H9 (cell line): ENCODE measurements at regions not wholly inside any gene's neighbourhood (a gene's known extent, or its start where the extent isn't known, plus 50 kb on each side); places are given as distances from the start of the nearest gene placed in this dataset.

Experiments
- DNase-seq: peaks from one replicate; pipeline ENCODE4 v3.0.0-alpha.2; 2017
- H2AFZ ChIP-seq: one replicate; pipeline ENCODE4 v1.6.1; 2013; ENCODE audit warnings: mild to moderate bottlenecking, low read length, control low read depth, moderate library complexity
- H2AK5ac ChIP-seq: 2 replicates; pipeline ENCODE4 v1.6.1; 2013; ENCODE audit warnings: low read length, control low read depth, mixed read lengths; ENCODE audit not compliant: insufficient read length
- H2BK120ac ChIP-seq: one replicate; pipeline ENCODE4 v1.6.1; 2013; ENCODE audit warnings: low read depth, mild to moderate bottlenecking, low read length, control low read depth, inconsistent platforms; ENCODE audit not compliant: poor library complexity, severe bottlenecking
- H2BK12ac ChIP-seq: 2 replicates; pipeline ENCODE4 v1.6.1; 2013; ENCODE audit warnings: low read length, control low read depth, mixed read lengths, low read depth; ENCODE audit not compliant: insufficient read length
- H2BK15ac ChIP-seq: 2 replicates; pipeline ENCODE4 v1.6.1; 2013; ENCODE audit warnings: low read depth, low read length, control low read depth
- H2BK20ac ChIP-seq: one replicate; pipeline ENCODE4 v1.6.1; 2013; ENCODE audit warnings: low read depth, mild to moderate bottlenecking, low read length, control low read depth, inconsistent platforms; ENCODE audit not compliant: poor library complexity, severe bottlenecking
- H2BK5ac ChIP-seq: 2 replicates; pipeline ENCODE4 v1.6.1; 2013; ENCODE audit warnings: low read length, control low read depth, mixed read lengths; ENCODE audit not compliant: insufficient read length
- H3K14ac ChIP-seq: 2 replicates; pipeline ENCODE4 v1.6.1; 2013; ENCODE audit warnings: low read length, control low read depth; ENCODE audit not compliant: insufficient read depth
- H3K18ac ChIP-seq: 2 replicates; pipeline ENCODE4 v1.6.1; 2013; ENCODE audit warnings: low read depth, mild to moderate bottlenecking, mixed read lengths, low read length, control low read depth; ENCODE audit not compliant: insufficient read length
- H3K23ac ChIP-seq: 2 replicates; pipeline ENCODE4 v1.6.1; 2013; ENCODE audit warnings: low read length, control low read depth, mixed read lengths, low read depth; ENCODE audit not compliant: insufficient read length
- H3K23me2 ChIP-seq: 2 replicates; pipeline ENCODE4 v1.6.1; 2013; ENCODE audit warnings: low read depth, mild to moderate bottlenecking, mixed read lengths, low read length, control low read depth; ENCODE audit not compliant: insufficient read length, poor library complexity, severe bottlenecking
- H3K27ac ChIP-seq: 2 replicates; pipeline ENCODE4 v1.5.1; 2013; ENCODE audit warnings: low read length, control low read depth, mixed read lengths, low read depth; ENCODE audit not compliant: insufficient read length
- H3K27me3 ChIP-seq: 2 replicates; pipeline ENCODE4 v1.6.1; 2013; ENCODE audit warnings: low read length, control low read depth, inconsistent platforms; ENCODE audit not compliant: insufficient read depth
- H3K4ac ChIP-seq: 2 replicates; pipeline ENCODE4 v1.6.1; 2013; ENCODE audit warnings: low read depth, mild to moderate bottlenecking, control low read depth, inconsistent platforms, low read length, moderate library complexity
- H3K4me1 ChIP-seq: 2 replicates; pipeline ENCODE4 v1.6.1; 2013; ENCODE audit warnings: low read length, control low read depth, inconsistent platforms; ENCODE audit not compliant: insufficient read depth
- H3K4me2 ChIP-seq: 2 replicates; pipeline ENCODE4 v1.6.1; 2013; ENCODE audit warnings: low read length, control low read depth, mixed read lengths; ENCODE audit not compliant: insufficient read length, insufficient read depth
- H3K56ac ChIP-seq: 2 replicates; pipeline ENCODE4 v1.6.1; 2013; ENCODE audit warnings: low read depth, mild to moderate bottlenecking, mixed read lengths, low read length, control low read depth; ENCODE audit not compliant: insufficient read length
- H3K79me1 ChIP-seq: 2 replicates; pipeline ENCODE4 v1.6.1; 2013; ENCODE audit warnings: low read depth, mild to moderate bottlenecking, moderate library complexity, low read length, control low read depth, inconsistent platforms; ENCODE audit not compliant: insufficient read depth, poor library complexity, severe bottlenecking
- H3K79me2 ChIP-seq: 2 replicates; pipeline ENCODE4 v1.6.1; 2013; ENCODE audit warnings: low read length, control low read depth, inconsistent platforms; ENCODE audit not compliant: insufficient read depth
- H3K9ac ChIP-seq: 2 replicates; pipeline ENCODE4 v1.6.1; 2013; ENCODE audit warnings: low read length, control low read depth, mixed read lengths; ENCODE audit not compliant: insufficient read length; ENCODE audit errors: extremely low read depth
- H3K9me3 ChIP-seq: one replicate; pipeline ENCODE4 v1.6.1; 2013; ENCODE audit warnings: low read depth, low read length, inconsistent platforms; ENCODE audit not compliant: control insufficient read depth
- H3T11ph ChIP-seq: one replicate; pipeline ENCODE4 v1.6.1; 2013; ENCODE audit warnings: mild to moderate bottlenecking, low read length, control low read depth, inconsistent platforms
- H4K20me1 ChIP-seq: one replicate; pipeline ENCODE4 v1.6.1; 2013; ENCODE audit not compliant: control insufficient read depth, insufficient read length, insufficient read depth
- H4K5ac ChIP-seq: 2 replicates; pipeline ENCODE4 v1.6.1; 2013; ENCODE audit warnings: low read depth, mild to moderate bottlenecking, mixed read lengths, low read length, control low read depth; ENCODE audit not compliant: insufficient read length
- H4K8ac ChIP-seq: replicated peaks from 2 replicates; pipeline ENCODE4 v1.6.1; 2013; ENCODE audit warnings: low read length, control low read depth, mixed read lengths, low read depth; ENCODE audit not compliant: insufficient read length
- H4K91ac ChIP-seq: 2 replicates; pipeline ENCODE4 v1.6.1; 2013; ENCODE audit warnings: low read depth, mild to moderate bottlenecking, moderate library complexity, mixed read lengths, low read length, control low read depth; ENCODE audit not compliant: insufficient read length
- H3K27ac Mint-ChIP-seq, 3 experiments: 2 replicates in 2 of 3; 3 replicates in 1 of 3; pipeline ENCODE4 v1.8.0; 2020 to 2021; ENCODE audit warnings: mixed read lengths in 3 of 3, mild to moderate bottlenecking in 1 of 3, moderate library complexity in 1 of 3
- H3K27me3 Mint-ChIP-seq: 2 replicates; pipeline ENCODE4 v1.8.0; 2021; ENCODE audit warnings: low read depth, mild to moderate bottlenecking, moderate library complexity, mixed read lengths
- H3K36me3 Mint-ChIP-seq, 3 experiments: 2 replicates in 2 of 3; 3 replicates in 1 of 3; pipeline ENCODE4 v1.8.0; 2020 to 2021; ENCODE audit warnings: low read depth in 3 of 3, mixed read lengths in 3 of 3; ENCODE audit not compliant: insufficient read depth in 1 of 3
- H3K4me1 Mint-ChIP-seq, 2 experiments: 2 replicates each; pipeline ENCODE4 v1.8.0; 2020; ENCODE audit warnings: mixed read lengths in 2 of 2
- H3K4me3 Mint-ChIP-seq, 2 experiments: 2 replicates in 1 of 2; 3 replicates in 1 of 2; pipeline ENCODE4 v1.8.0; 2020 to 2021; ENCODE audit warnings: mild to moderate bottlenecking in 2 of 2, mixed read lengths in 2 of 2, moderate library complexity in 1 of 2
- H3K9me3 Mint-ChIP-seq, 2 experiments: 2 replicates in 1 of 2; 3 replicates in 1 of 2; pipeline ENCODE4 v1.8.0; 2020; ENCODE audit warnings: mild to moderate bottlenecking in 2 of 2, mixed read lengths in 2 of 2, moderate library complexity in 1 of 2
- CTCF ChIP-seq: fragments of 200-600 bp; sonication (generic); conservative IDR thresholded peaks from 3 replicates; pipeline ENCODE4 v1.8.0; 2021; ENCODE audit warnings: antibody characterized with exemption, mild to moderate bottlenecking
- WGBS: extraction: QIAGEN DNeasy Blood & Tissue Kit; methylation state at CpG from one replicate; pipeline ENCODE4 v1.1.7; 2013; ENCODE audit warnings: missing lambda C conversion rate, low lambda C conversion rate, mixed read lengths; ENCODE audit not compliant: insufficient read length; ENCODE audit errors: extremely low coverage; 5-methylcytosine and 5-hydroxymethylcytosine counted together

GRCh38 chr4:107148904-107149303, 112.8 kb upstream of the DKK2 start:
- Histone ChIP-seq H3K4ac (no peak overlapping the region), H2BK120ac (no peak overlapping the region), H3K9ac (no peak overlapping the region), H3K23me2 (no peaks in the 10 kb centered on the region), H3K18ac (no peak overlapping the region), H3T11ph (no peak overlapping the region), H4K20me1 (no peaks in the 10 kb centered on the region), H2AK5ac (no peak overlapping the region), H3K4me1 (no peaks in the 10 kb centered on the region; the same call in 1 of the 2 replicates), H2BK20ac (no peak overlapping the region), H3K27me3 (no peaks in the 10 kb centered on the region), H3K56ac (no peak overlapping the region), H4K8ac (no peak overlapping the region), H2BK15ac (no peak overlapping the region), H3K4me2 (no peak overlapping the region), H3K79me2 (no peaks in the 10 kb centered on the region), H3K79me1 (no peaks in the 10 kb centered on the region), H2BK5ac (no peak overlapping the region), H3K9me3 (no peaks in the 10 kb centered on the region), H3K14ac (no peak overlapping the region), H3K27ac (no peak overlapping the region), H4K5ac (no peak overlapping the region), H2AFZ (no peak overlapping the region), H2BK12ac (no peak overlapping the region), H4K91ac (no peak overlapping the region), H3K23ac (no peak overlapping the region)
- Mint-ChIP-seq H3K27me3 (no peaks in the 10 kb centered on the region), H3K27ac (peak overlapping the region in 1 of 3 experiments; percentile 67; a peak in 2 of 7 replicates), H3K9me3 (no peaks in the 10 kb centered on the region), H3K4me1 (peaks cover 22 to 26% of the 10 kb centered on the region in 2 experiments), H3K36me3 (no peaks in the 10 kb centered on the region), H3K4me3 (no peak overlapping the region)
- no CpG with 5 or more reads among the region's 1 CpG for WGBS
- DNase-seq, result no peak
- TF ChIP-seq CTCF, result no peak
